GM23338 (cell line): ENCODE measurements at regions not wholly inside any gene's neighbourhood (a gene's known extent, or its start where the extent isn't known, plus 50 kb on each side); places are given as distances from the start of the nearest gene placed in this dataset.

Experiments used
- ATAC-seq: fragments of 200-7000 bp; cut with Tn5 transposase; 3 replicates; pipeline ENCODE4 v1.9.1; 2020
- DNase-seq: peaks from one replicate; pipeline ENCODE4 v3.0.0-alpha.2; 2015; ENCODE audit warnings: low spot score
- H2AFZ ChIP-seq: fragments of 200-600 bp; sonication (generic); 2 replicates; pipeline ENCODE4 v1.8.0; 2016; ENCODE audit warnings: antibody characterized with exemption, mild to moderate bottlenecking, moderate library complexity
- H3F3A ChIP-seq: fragments of 200-600 bp; sonication (generic); replicated peaks from 2 replicates; pipeline ENCODE4 v1.8.0; 2017; ENCODE audit warnings: antibody characterized with exemption, mixed run types, low read depth
- H3K27ac ChIP-seq: fragments of 200-600 bp; sonication (generic); 2 replicates; pipeline ENCODE4 v1.6.1; 2016; ENCODE audit warnings: low read depth
- H3K27me3 ChIP-seq: fragments of 200-600 bp; sonication (generic); 2 replicates; pipeline ENCODE4 v1.8.0; 2016; ENCODE audit warnings: mild to moderate bottlenecking, mixed run types, moderate library complexity; ENCODE audit not compliant: insufficient read depth
- H3K36me3 ChIP-seq: fragments of 200-600 bp; sonication (generic); 2 replicates; pipeline ENCODE4 v1.8.0; 2016; ENCODE audit warnings: mild to moderate bottlenecking; ENCODE audit not compliant: insufficient read depth
- H3K4me1 ChIP-seq: fragments of 200-600 bp; sonication (generic); 2 replicates; pipeline ENCODE4 v1.8.0; 2016; ENCODE audit warnings: mild to moderate bottlenecking, moderate library complexity; ENCODE audit not compliant: insufficient read depth
- H3K4me2 ChIP-seq: fragments of 200-600 bp; sonication (generic); 2 replicates; pipeline ENCODE4 v1.7.1; 2017; ENCODE audit warnings: mixed run types
- H3K4me3 ChIP-seq: fragments of 200-600 bp; sonication (generic); 2 replicates; pipeline ENCODE4 v1.6.1; 2016; ENCODE audit warnings: mixed run types
- H3K79me2 ChIP-seq: fragments of 200-600 bp; sonication (generic); replicated peaks from 2 replicates; pipeline ENCODE4 v1.8.0; 2017; ENCODE audit warnings: mild to moderate bottlenecking; ENCODE audit not compliant: insufficient read depth
- H3K9me2 ChIP-seq: fragments of 200-600 bp; sonication (generic); 2 replicates; pipeline ENCODE4 v1.8.0; 2017; ENCODE audit not compliant: insufficient read depth
- H4K20me1 ChIP-seq: fragments of 200-600 bp; sonication (generic); replicated peaks from 2 replicates; pipeline ENCODE4 v1.8.0; 2017; ENCODE audit warnings: mild to moderate bottlenecking; ENCODE audit not compliant: insufficient read depth
- H3K27ac Mint-ChIP-seq: 2 replicates; pipeline ENCODE4 v1.8.0; 2020; ENCODE audit warnings: inconsistent platforms, mild to moderate bottlenecking, moderate library complexity, mixed read lengths
- H3K27me3 Mint-ChIP-seq: 3 replicates; pipeline ENCODE4 v1.8.0; 2022; ENCODE audit warnings: low read depth, mild to moderate bottlenecking, moderate library complexity, mixed read lengths, inconsistent platforms; ENCODE audit not compliant: insufficient read depth, poor library complexity
- H3K36me3 Mint-ChIP-seq: 3 replicates; pipeline ENCODE4 v1.8.0; 2021; ENCODE audit warnings: low read depth, mild to moderate bottlenecking, inconsistent platforms, moderate library complexity, mixed read lengths
- H3K4me1 Mint-ChIP-seq: 3 replicates; pipeline ENCODE4 v1.8.0; 2020; ENCODE audit warnings: mild to moderate bottlenecking, inconsistent platforms, mixed read lengths
- H3K4me3 Mint-ChIP-seq: 3 replicates; pipeline ENCODE4 v1.8.0; 2021; ENCODE audit warnings: moderate library complexity, mild to moderate bottlenecking, inconsistent platforms, mixed read lengths
- H3K9me3 Mint-ChIP-seq: 3 replicates; pipeline ENCODE4 v1.8.0; 2020; ENCODE audit warnings: moderate library complexity, mild to moderate bottlenecking, inconsistent platforms, mixed read lengths
- CREB1 ChIP-seq: fragments of 250-450 bp; sonication (Bioruptor Pico); IDR thresholded peaks from 2 replicates; pipeline ENCODE4 v1.5.0; 2020; ENCODE audit warnings: low read depth, mild to moderate bottlenecking, moderate library complexity
- EZH2phosphoT487 ChIP-seq: fragments of 200-600 bp; sonication (generic); IDR thresholded peaks from one replicate; pipeline ENCODE4 v1.8.1; 2018; ENCODE audit warnings: antibody characterized with exemption; ENCODE audit not compliant: unreplicated experiment
- JUNB ChIP-seq: IDR thresholded peaks from one replicate; pipeline ENCODE4 v1.6.1; 2016; ENCODE audit warnings: antibody characterized with exemption; ENCODE audit not compliant: unreplicated experiment
- NANOG ChIP-seq: IDR thresholded peaks from 2 replicates; pipeline ENCODE4 v1.6.1; 2016; ENCODE audit warnings: antibody characterized with exemption, borderline replicate concordance
- POLR2AphosphoS5 ChIP-seq: IDR thresholded peaks from 2 replicates; pipeline ENCODE4 v1.6.1; 2016; ENCODE audit warnings: antibody characterized with exemption, low read depth
- REST ChIP-seq: IDR thresholded peaks from one replicate; pipeline ENCODE4 v1.6.1; 2018; ENCODE audit warnings: antibody characterized with exemption; ENCODE audit not compliant: unreplicated experiment
- STAT1 ChIP-seq: IDR thresholded peaks from one replicate; pipeline ENCODE4 v1.6.1; 2016; ENCODE audit warnings: antibody characterized with exemption; ENCODE audit not compliant: unreplicated experiment
- ZNF331 ChIP-seq: fragments of 250-450 bp; sonication (Bioruptor Pico); IDR thresholded peaks from 2 replicates; pipeline ENCODE4 v1.5.0; 2020; ENCODE audit warnings: low read depth, mild to moderate bottlenecking, moderate library complexity
- ZNF462 ChIP-seq: fragments of 250-450 bp; sonication (Bioruptor Pico); IDR thresholded peaks from 2 replicates; pipeline ENCODE4 v1.5.0; 2020; ENCODE audit warnings: mild to moderate bottlenecking, moderate library complexity

DNA sequence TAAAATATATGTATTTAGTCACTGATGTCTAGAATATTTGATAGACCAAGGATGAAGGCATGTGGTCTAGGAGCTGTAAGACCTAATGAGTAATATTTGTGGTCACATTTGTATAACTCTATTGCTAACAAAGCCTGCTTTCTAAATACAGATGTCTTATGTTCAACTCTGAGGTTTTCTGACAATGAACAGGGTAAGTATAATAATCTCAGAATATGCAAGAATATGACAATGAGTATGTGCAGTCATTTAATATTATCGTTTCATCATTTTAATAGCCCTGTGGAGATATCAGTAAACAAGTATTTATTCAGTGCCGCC, 389.6 kb downstream of the LRIG3 start:
- Mint-ChIP-seq H3K4me1 (no peaks in the 10 kb centered on the region), H3K27me3 (no peaks in the 10 kb centered on the region), H3K27ac (no peak overlapping the region), H3K4me3 (no peak overlapping the region), H3K9me3 (no peaks in the 10 kb centered on the region), H3K36me3 (no peaks in the 10 kb centered on the region)
- Histone ChIP-seq H3K9me2 (peaks cover 9% of the 10 kb centered on the region), H3K79me2 (no peaks in the 10 kb centered on the region), H3K27me3 (no peaks in the 10 kb centered on the region), H3K27ac (no peak overlapping the region), H3K4me1 (peaks cover 3% of the 10 kb centered on the region; the same call in 1 of the 2 replicates), H2AFZ (no peak overlapping the region), H3K4me3 (no peak overlapping the region), H3F3A (no peaks in the 10 kb centered on the region), H4K20me1 (no peaks in the 10 kb centered on the region), H3K36me3 (no peaks in the 10 kb centered on the region), H3K4me2 (no peak overlapping the region)
- no peak for ATAC-seq
- DNase-seq, result no peak
- no peak for TF ChIP-seq EZH2phosphoT487

DNA sequence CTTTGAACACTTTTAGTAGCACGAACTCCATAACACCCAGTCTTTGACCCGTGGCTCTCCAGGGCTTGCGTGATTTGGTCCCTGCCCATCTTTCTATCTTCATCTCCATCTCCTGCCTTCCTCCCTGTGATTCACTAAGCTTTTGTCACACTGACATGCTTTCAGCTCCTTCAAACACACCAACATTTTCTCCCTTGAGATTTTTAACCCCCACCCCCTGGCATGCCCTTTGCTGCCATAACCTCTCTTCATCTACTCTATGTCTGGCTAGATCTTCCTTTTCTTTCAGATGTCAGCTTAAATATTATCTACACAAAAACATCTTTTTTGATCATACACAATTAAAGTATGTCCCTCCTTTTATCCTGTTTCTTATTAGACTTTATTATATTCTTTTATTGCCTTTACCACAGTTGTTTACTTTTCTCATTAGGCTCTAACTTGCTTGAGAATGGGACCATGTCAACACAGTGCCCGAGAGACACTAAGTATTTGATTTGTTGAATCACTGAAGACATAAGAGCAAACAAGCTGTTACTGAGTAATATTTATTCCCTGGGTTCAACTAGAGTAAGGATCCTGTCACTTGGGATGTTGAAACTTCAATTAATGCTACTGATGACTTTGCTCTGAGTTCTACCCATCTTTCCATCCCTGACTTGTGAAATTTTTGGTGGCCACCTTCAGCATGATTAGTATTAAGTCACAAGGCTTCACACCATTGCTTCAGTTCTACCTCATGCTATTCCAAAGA, 387.3 kb downstream of the LRIG3 start:
- no peak overlapping the region for H3K27ac ChIP-seq
- DNase-seq (no peak), ATAC-seq (no peak)
- no peaks in the 10 kb centered on the region for H4K20me1 ChIP-seq
- no peaks in the 10 kb centered on the region for H3K27me3 ChIP-seq
- no peaks in the 10 kb centered on the region for H3K9me3 Mint-ChIP-seq
- no peaks in the 10 kb centered on the region for H3K4me1 Mint-ChIP-seq
- H3K9me2 ChIP-seq, result peaks cover 9% of the 10 kb centered on the region
- no peaks in the 10 kb centered on the region for H3K36me3 Mint-ChIP-seq
- no peak overlapping the region for H3K27ac Mint-ChIP-seq
- H3K4me3 ChIP-seq, result no peak overlapping the region
- no peak overlapping the region for H3K4me3 Mint-ChIP-seq
- H3K4me2 ChIP-seq, result no peak overlapping the region
- peaks cover 6% of the 10 kb centered on the region; the same call in 1 of the 2 replicates for H3K4me1 ChIP-seq
- H3F3A ChIP-seq, result no peaks in the 10 kb centered on the region
- no peaks in the 10 kb centered on the region for H3K36me3 ChIP-seq
- H3K27me3 Mint-ChIP-seq, result no peaks in the 10 kb centered on the region
- no peaks in the 10 kb centered on the region for H3K79me2 ChIP-seq
- TF ChIP-seq CREB1, result no peak
- TF ChIP-seq REST, result no peak
- no peak for TF ChIP-seq ZNF462 (CRISPR knock-in tag)
- TF ChIP-seq NANOG, result no peak
- TF ChIP-seq ZNF331 (CRISPR knock-in tag), result no peak
- TF ChIP-seq POLR2AphosphoS5, result no peak
- TF ChIP-seq JUNB, result no peak
- TF ChIP-seq STAT1, result no peak
- no peak overlapping the region for H2AFZ ChIP-seq
